ENCODE measurements at regions not wholly inside any gene's neighbourhood (a gene's known extent, or its start where the extent isn't known, plus 50 kb on each side); places are given as distances from the start of the nearest gene placed in this dataset.

DNA sequence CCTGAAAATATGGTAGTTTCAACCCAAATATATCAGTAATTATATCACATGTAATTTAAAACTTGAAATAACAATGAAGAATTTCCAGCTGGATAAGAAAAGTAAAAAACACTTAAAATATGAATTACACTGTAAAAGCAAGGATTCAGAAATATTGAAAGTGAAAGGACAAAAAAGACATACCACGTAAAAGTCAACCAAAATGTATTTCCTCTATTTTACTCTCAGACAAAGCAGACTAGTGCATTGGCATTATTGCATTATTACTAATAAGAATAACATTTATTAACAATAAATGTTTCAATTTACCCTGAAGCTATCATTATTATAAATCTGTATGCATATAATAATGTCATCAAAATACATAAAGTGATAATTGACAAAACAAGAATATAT is 445.1 kb upstream of the TRIB2 start:
- intact Hi-C loops (cut with DNase I, micrococcal nuclease): no loop called here
- TF ChIP-seq CTCF (IDR thresholded peaks at IDR 0.05): no peak
- no peak for ATAC-seq
- H3K9me3 ChIP-seq: no peaks in the 10 kb centered on the region
- no peak for DNase-seq
- H3K4me3 ChIP-seq: no peak overlapping the region
- H3K4me1 ChIP-seq (ENCODE audit: low read depth): peaks cover 8% of the 10 kb centered on the region
- H3K36me3 ChIP-seq (ENCODE audit: low read depth): no peaks in the 10 kb centered on the region

- ATAC-seq: no peak
- H3K36me3 ChIP-seq (ENCODE audit: low read depth): no peaks in the 10 kb centered on the region
- TF ChIP-seq CTCF (IDR thresholded peaks at IDR 0.05): no peak
- intact Hi-C loops (cut with DNase I, micrococcal nuclease): no loop called here
- no peak for DNase-seq
- no peak overlapping the region for H3K4me3 ChIP-seq
- H3K4me1 ChIP-seq (ENCODE audit: low read depth): peaks cover 8% of the 10 kb centered on the region
- H3K9me3 ChIP-seq: no peaks in the 10 kb centered on the region
Measured at GRCh38 chr2:12273111-12273510, 443.6 kb upstream of the TRIB2 start.

GRCh38 chr2:12274591-12274990 is 442.1 kb upstream of the TRIB2 start:
- ATAC-seq (no peak), DNase-seq (no peak)
- intact Hi-C loops (cut with DNase I, micrococcal nuclease): no loop called here
- Histone ChIP-seq H3K4me1 (ENCODE audit: low read depth) (peaks cover 3% of the 10 kb centered on the region), H3K36me3 (ENCODE audit: low read depth) (no peaks in the 10 kb centered on the region), H3K4me3 (no peak overlapping the region), H3K9me3 (no peaks in the 10 kb centered on the region)
- TF ChIP-seq CTCF (IDR thresholded peaks at IDR 0.05): no peak

DNA sequence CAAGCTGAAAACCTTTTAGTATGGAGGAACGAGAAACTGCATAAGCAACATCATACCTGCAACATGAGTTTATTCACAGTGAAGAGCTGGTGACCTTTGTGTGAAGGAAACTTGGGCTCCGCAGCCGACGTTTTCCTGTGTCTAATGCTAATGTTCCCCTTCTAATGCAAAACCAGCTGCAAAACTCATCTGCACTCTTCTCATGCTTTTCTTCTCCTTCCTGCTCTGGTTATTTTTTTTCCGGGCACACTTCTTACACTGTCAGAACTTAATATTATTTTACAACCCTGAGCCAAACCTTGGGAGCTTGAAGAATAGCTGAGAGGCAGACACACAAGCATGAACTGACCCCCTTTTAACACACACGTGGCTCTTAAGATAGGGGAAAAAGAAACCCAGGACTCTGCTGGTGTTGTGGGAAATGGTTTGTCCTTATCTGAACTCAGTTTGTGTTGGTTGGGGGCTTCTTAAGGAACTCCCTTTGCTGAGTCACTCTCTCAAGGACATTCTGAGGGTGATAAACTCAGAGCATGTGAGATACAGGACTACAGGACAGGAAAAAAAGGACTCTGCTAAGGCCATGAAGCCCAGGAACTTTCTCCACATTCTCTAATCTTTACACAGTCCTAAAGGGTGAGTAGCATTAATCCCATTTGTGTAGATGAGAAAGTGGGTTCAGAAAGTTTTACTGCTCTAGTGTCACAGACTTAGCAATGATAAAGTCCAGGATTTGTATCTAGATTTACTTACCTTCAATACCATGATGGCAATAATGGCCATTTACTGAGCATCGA is 439.3 kb upstream of the TRIB2 start:
- Histone ChIP-seq H3K4me1 (ENCODE audit: low read depth) (no peaks in the 10 kb centered on the region), H3K4me3 (no peak overlapping the region), H3K9me3 (no peaks in the 10 kb centered on the region), H3K36me3 (ENCODE audit: low read depth) (no peaks in the 10 kb centered on the region)
- ATAC-seq (no peak), DNase-seq (no peak)
- intact Hi-C loops (cut with DNase I, micrococcal nuclease): no loop called here
- no peak for TF ChIP-seq CTCF (IDR thresholded peaks at IDR 0.05)

DNA sequence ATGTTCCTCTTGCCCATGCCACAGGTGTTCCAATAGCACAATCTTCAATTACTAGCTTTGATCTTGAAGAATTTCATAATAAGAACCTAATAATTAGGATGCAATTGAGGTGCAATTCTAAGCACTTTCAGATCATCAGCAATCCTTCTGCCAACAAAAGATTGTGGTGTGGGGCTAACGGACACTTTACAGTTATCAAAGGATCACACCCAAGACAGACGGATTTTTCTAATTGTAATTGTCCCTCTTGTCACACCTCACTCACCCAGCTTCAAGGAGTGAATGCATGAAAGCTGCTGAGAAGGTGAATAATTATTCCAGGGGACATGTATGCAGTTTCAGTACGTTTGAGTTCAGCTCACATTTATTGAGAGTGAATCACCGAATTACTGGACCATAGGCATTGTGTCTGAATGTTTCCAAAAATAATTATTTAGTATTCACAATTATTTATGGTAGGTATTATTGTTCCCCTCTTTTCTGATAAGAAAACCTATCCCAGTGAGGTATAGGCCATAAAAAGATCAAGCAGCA is 438.5 kb upstream of the TRIB2 start:
- ATAC-seq: no peak

More for the DNA sequence above, 438.5 kb upstream of the TRIB2 start:
- TF ChIP-seq CTCF (IDR thresholded peaks at IDR 0.05): no peak
- intact Hi-C loops (cut with DNase I, micrococcal nuclease): no loop called here
- H3K36me3 ChIP-seq (ENCODE audit: low read depth): no peaks in the 10 kb centered on the region
- no peak for DNase-seq
- H3K4me1 ChIP-seq (ENCODE audit: low read depth): no peaks in the 10 kb centered on the region
- H3K9me3 ChIP-seq: no peaks in the 10 kb centered on the region
- H3K4me3 ChIP-seq: no peak overlapping the region

All from mucosa of descending colon (tissue), 3 donors.